WERI-Rb-1 (cell line): ENCODE measurements at regions not wholly inside any gene's neighbourhood (a gene's known extent, or its start where the extent isn't known, plus 50 kb on each side); places are given as distances from the start of the nearest gene placed in this dataset.
"Not testable (repeated sequence)": the region's sequence is repeated elsewhere in the genome, so short reads cannot be mapped to it uniquely, and the experiment has no call there.

Experiments used
- DNase-seq: peaks from one replicate; pipeline ENCODE4 v3.0.0-alpha.2; 2020
- H3K27ac ChIP-seq: fragments of 250-450 bp; sonication (Bioruptor Pico); 2 replicates; pipeline ENCODE4 v1.5.1; 2020; ENCODE audit warnings: mild to moderate bottlenecking, moderate library complexity
- H3K27me3 ChIP-seq: fragments of 250-450 bp; sonication (Bioruptor Pico); 2 replicates; pipeline ENCODE4 v1.5.1; 2021; ENCODE audit warnings: mild to moderate bottlenecking, low read depth, moderate library complexity; ENCODE audit not compliant: insufficient read depth, severe bottlenecking
- H3K36me3 ChIP-seq: fragments of 250-450 bp; sonication (Bioruptor Pico); 2 replicates; pipeline ENCODE4 v1.5.1; 2020; ENCODE audit warnings: mild to moderate bottlenecking, moderate library complexity
- H3K4me3 ChIP-seq: 2 replicates; pipeline ENCODE4 v1.5.1; 2011; ENCODE audit warnings: low read depth, mild to moderate bottlenecking, control low read depth, low read length
- H3K9me3 ChIP-seq: fragments of 250-450 bp; sonication (Bioruptor Pico); 2 replicates; pipeline ENCODE4 v1.5.1; 2021; ENCODE audit warnings: mild to moderate bottlenecking, moderate library complexity; ENCODE audit not compliant: severe bottlenecking
- TF ChIP-seq, protein P1 (sequence below): IDR thresholded peaks from 2 replicates; pipeline ENCODE4 v1.5.1; 2011; ENCODE audit warnings: low read depth, mild to moderate bottlenecking, control low read depth, inconsistent platforms, low read length

DNA sequence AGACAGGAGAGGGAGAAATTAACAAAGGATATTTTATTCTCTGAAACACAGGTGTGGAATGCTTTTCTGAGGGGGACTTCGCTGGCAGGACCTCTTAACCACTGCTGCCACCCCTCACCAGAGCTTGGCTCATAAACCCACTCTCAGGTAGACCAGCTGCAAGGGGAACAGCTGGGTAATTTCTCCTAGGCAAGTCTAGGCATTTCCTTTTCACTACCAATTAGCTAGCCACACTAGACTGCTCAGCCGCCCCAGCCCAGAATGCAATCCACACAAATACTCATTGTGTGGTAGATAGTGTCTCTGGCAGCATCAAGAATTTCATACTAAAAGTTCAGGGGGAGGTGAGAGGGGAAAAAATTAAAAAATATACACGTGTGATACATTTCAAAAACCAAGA is 267.6 kb upstream of the ID4 start:
- Histone ChIP-seq H3K27me3 (no peaks in the 10 kb centered on the region), H3K9me3 (no peaks in the 10 kb centered on the region), H3K27ac (no peak overlapping the region), H3K4me3 (no peak overlapping the region), H3K36me3 (no peaks in the 10 kb centered on the region)
- TF ChIP-seq, protein P1, sequence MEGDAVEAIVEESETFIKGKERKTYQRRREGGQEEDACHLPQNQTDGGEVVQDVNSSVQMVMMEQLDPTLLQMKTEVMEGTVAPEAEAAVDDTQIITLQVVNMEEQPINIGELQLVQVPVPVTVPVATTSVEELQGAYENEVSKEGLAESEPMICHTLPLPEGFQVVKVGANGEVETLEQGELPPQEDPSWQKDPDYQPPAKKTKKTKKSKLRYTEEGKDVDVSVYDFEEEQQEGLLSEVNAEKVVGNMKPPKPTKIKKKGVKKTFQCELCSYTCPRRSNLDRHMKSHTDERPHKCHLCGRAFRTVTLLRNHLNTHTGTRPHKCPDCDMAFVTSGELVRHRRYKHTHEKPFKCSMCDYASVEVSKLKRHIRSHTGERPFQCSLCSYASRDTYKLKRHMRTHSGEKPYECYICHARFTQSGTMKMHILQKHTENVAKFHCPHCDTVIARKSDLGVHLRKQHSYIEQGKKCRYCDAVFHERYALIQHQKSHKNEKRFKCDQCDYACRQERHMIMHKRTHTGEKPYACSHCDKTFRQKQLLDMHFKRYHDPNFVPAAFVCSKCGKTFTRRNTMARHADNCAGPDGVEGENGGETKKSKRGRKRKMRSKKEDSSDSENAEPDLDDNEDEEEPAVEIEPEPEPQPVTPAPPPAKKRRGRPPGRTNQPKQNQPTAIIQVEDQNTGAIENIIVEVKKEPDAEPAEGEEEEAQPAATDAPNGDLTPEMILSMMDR: no peak
- DNase-seq: no peak

DNA sequence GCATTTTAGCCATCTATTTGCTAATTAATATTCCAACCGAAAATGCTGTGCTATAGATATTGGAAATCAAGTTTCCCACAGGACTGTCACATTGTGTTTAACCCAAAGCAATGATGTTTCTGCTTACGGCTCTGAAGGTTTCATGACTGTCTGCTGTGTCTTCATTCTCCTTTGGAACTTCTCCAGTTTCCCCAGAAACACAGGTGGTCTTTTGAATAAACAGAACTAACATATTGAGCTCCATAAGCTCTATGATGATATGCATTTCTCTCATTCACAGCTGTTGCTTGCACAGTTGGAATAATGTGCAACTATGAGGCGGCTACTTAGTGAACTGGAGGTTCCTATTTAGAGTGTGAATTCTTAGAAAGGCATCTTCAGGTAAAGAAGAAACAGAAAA is 266.0 kb upstream of the ID4 start:
- Histone ChIP-seq H3K27ac (no peak overlapping the region), H3K4me3 (no peak overlapping the region), H3K36me3 (no peaks in the 10 kb centered on the region), H3K27me3 (no peaks in the 10 kb centered on the region), H3K9me3 (no peaks in the 10 kb centered on the region)
- no peak for DNase-seq
- TF ChIP-seq, protein P1: no peak

DNA sequence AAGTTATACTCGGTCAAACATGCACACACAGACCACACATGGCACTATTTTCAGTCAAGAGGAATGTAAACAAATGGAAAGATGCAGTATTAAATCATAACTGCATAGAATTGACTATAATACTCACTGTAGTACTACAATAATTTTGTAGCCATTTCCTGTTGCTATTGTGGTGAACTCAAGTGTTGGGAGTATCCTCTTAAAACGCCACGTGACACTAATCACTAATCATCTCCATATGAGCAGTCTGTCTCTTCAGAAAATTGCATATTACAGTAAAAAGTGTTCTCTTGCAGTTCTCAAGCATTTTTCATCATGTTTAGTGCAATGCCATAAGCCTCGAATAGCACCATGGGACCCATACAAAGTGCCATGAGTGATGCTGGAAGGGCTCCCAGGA is 258.7 kb upstream of the ID4 start:
- Histone ChIP-seq H3K27me3 (no peaks in the 10 kb centered on the region), H3K4me3 (no peak overlapping the region), H3K36me3 (no peaks in the 10 kb centered on the region), H3K27ac (no peak overlapping the region), H3K9me3 (no peaks in the 10 kb centered on the region)
- no peak for DNase-seq
- TF ChIP-seq, protein P1: no peak

DNA sequence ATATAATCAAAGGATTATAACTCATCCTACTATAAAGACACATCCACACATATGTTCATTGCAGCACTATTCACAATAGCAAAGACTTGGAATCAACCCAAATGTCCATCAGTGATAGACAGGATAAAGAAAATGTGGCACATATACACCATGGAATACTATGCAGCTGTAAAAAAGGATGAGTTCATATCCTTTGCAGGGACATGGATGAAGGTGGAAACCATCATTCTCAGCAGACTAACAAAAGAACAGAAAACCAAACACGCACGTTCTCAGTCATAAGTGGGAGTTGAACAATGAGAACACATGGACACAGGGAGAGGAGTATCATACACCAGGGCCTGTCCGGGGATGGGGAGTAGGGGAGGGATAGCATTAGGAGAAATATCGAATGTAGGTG is 253.0 kb upstream of the ID4 start:
- H3K27ac ChIP-seq, DNase-seq, H3K36me3 ChIP-seq, H3K27me3 ChIP-seq, H3K9me3 ChIP-seq, H3K4me3 ChIP-seq: not testable (repeated sequence)

DNA sequence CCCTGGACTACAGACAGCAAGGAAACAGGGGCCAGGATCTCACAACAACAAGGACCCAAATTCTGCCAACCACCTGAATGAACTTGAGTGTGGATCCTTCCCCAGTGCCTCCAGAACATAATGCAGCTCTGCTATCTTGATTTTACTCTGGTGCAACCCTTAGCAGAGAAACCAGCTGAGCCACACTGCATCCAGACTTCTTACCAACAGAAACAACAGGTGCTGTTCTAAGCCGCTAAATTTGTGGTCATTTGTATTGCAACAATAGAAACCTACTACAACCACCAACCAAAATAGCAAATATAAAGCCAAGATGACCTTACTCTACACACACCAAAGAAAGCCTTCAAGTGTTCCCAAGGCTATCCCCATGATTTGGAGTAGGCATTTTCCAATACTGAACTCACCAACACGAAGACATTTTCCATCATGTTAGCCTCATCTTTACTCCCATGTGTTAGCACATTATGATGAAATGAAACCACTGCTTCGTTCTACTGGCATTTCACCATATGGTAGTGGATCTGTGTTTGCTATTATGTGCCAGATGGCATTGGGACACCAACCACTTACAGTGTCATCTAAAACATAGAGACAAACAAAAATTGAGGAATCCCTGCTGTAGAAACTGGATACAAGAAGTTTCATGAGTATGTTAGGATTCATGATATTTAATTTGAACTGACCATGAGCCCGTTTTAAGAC is 249.8 kb upstream of the ID4 start:
- DNase-seq: no peak
- Histone ChIP-seq H3K36me3 (no peaks in the 10 kb centered on the region), H3K27ac (no peak overlapping the region), H3K9me3 (peaks cover 5% of the 10 kb centered on the region), H3K27me3 (no peaks in the 10 kb centered on the region), H3K4me3 (no peak overlapping the region)
- TF ChIP-seq, protein P1: no peak

DNA sequence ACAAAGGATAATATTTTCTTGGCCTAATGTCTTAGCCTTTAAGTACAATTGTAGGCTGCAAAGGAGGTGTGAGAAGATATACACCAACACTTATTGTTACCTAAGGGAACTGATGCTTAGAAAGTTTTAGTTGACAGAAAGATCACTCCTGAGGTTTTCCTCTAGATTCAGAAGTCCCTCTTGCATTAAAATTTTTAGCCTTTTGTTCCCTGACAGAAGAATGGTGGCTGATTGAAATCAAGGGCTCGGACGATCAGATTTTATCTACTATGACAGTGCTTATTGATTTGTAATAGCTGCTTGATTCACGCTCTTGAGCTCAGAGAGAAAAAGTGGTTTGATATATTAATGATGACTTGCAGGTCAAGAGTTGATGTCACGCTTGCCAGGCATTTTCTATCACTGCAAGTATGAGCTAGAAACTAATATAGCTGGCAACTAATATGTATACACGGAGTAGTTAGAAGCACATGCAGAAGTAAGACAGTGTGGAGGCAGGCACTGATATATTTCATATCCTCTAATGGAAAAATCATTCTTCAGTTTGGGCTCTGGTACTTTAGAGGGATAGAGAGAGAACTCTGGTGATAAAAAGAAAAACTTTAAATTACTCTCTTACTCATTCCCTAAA is 246.6 kb upstream of the ID4 start:
- no peak for DNase-seq
- Histone ChIP-seq H3K36me3 (no peaks in the 10 kb centered on the region), H3K27me3 (no peaks in the 10 kb centered on the region), H3K9me3 (no peaks in the 10 kb centered on the region), H3K4me3 (no peak overlapping the region), H3K27ac (no peak overlapping the region)
- TF ChIP-seq, protein P1: no peak
